H1 (cell line): ENCODE measurements at regions not wholly inside any gene's neighbourhood (a gene's known extent, or its start where the extent isn't known, plus 50 kb on each side); places are given as distances from the start of the nearest gene placed in this dataset.

Experiments
- BRCA1 ChIP-seq: IDR thresholded peaks from 2 replicates; pipeline ENCODE4 v1.6.1; 2012; ENCODE audit warnings: low read depth, low read length, improper control_type of control experiment
- CHD2 ChIP-seq: IDR thresholded peaks from 2 replicates; pipeline ENCODE4 v1.6.1; 2012; ENCODE audit warnings: low read length, improper control_type of control experiment
- CTCF ChIP-seq, 3 experiments: IDR thresholded peaks; 1 replicate in 2 of 3; 2 replicates in 1 of 3; pipeline versions ENCODE4 v1.5.1 to v1.6.1; 2011; ENCODE audit warnings: low read length in 3 of 3, mild to moderate bottlenecking in 3 of 3, inconsistent platforms in 2 of 3, low read depth in 1 of 3, moderate library complexity in 1 of 3; ENCODE audit not compliant: insufficient read depth in 1 of 3; ENCODE audit errors: control extremely low read depth in 1 of 3
- EP300 ChIP-seq, 2 experiments: IDR thresholded peaks; 1 replicate in 1 of 2; 2 replicates in 1 of 2; pipeline ENCODE4 v1.6.1; 2011 to 2012; ENCODE audit warnings: low read depth in 2 of 2, low read length in 2 of 2, mild to moderate bottlenecking in 2 of 2, borderline replicate concordance in 1 of 2, inconsistent platforms in 1 of 2, moderate library complexity in 1 of 2
- EZH2 ChIP-seq: fragments of 200-600 bp; sonication (generic); IDR thresholded peaks from 2 replicates; pipeline ENCODE4 v1.7.1; 2012; ENCODE audit warnings: low read depth, mild to moderate bottlenecking, moderate library complexity, low read length, inconsistent platforms; ENCODE audit not compliant: severe bottlenecking
- MAX ChIP-seq: IDR thresholded peaks from 2 replicates; pipeline ENCODE4 v1.6.1; 2012; ENCODE audit warnings: inconsistent platforms
- POLR2A ChIP-seq, 2 experiments: IDR thresholded peaks; 1 replicate in 1 of 2; 2 replicates in 1 of 2; pipeline ENCODE4 v1.6.1; 2011; ENCODE audit warnings: low read depth in 2 of 2, low read length in 2 of 2, mild to moderate bottlenecking in 2 of 2; ENCODE audit errors: control extremely low read depth in 1 of 2
- POLR2AphosphoS5 ChIP-seq: IDR thresholded peaks from 2 replicates; pipeline ENCODE4 v1.6.1; 2011; ENCODE audit warnings: low read depth, low read length
- RFX5 ChIP-seq: IDR thresholded peaks from 2 replicates; pipeline ENCODE4 v1.6.1; 2011; ENCODE audit warnings: low read depth, low read length, improper control_type of control experiment, borderline replicate concordance
- SIN3A ChIP-seq, 2 experiments: IDR thresholded peaks in 1 of 2; conservative IDR thresholded peaks in 1 of 2; 2 replicates each; pipeline ENCODE4 v1.6.1; 2011 to 2012; ENCODE audit warnings: low read length in 2 of 2, improper control_type of control experiment in 1 of 2, low read depth in 1 of 2, mild to moderate bottlenecking in 1 of 2
- SUZ12 ChIP-seq: fragments of 200-600 bp; sonication (generic); IDR thresholded peaks from 2 replicates; pipeline ENCODE4 v1.6.1; 2012; ENCODE audit warnings: mild to moderate bottlenecking, inconsistent platforms, low read length, moderate library complexity, mixed read lengths
- TF ChIP-seq, protein P1 (sequence below): IDR thresholded peaks from 2 replicates; pipeline ENCODE4 v1.6.1; 2011; ENCODE audit warnings: low read length, improper control_type of control experiment

- TF ChIP-seq CTCF (IDR thresholded peaks at IDR 0.05; ENCODE audit: control extremely low read depth in 1 of 3, insufficient read depth in 1 of 3, low read depth in 1 of 3, low read length in 3 of 3) (no peak), CHD2 (no peak), SUZ12 (no peak), EZH2 (no peak), POLR2AphosphoS5 (no peak), SIN3A (conservative IDR thresholded peaks at IDR 0.05 in 1 of 2, IDR thresholded peaks at IDR 0.05 in 1 of 2; ENCODE audit: low read depth in 1 of 2, low read length in 2 of 2) (no peak), POLR2A (IDR thresholded peaks at IDR 0.05; ENCODE audit: control extremely low read depth in 1 of 2, low read depth in 2 of 2, low read length in 2 of 2) (no peak), RFX5 (no peak), EP300 (IDR thresholded peaks at IDR 0.05; ENCODE audit: borderline replicate concordance in 1 of 2, low read depth in 2 of 2, low read length in 2 of 2) (no peak), MAX (no peak), BRCA1 (no peak)
- TF ChIP-seq, protein P1, sequence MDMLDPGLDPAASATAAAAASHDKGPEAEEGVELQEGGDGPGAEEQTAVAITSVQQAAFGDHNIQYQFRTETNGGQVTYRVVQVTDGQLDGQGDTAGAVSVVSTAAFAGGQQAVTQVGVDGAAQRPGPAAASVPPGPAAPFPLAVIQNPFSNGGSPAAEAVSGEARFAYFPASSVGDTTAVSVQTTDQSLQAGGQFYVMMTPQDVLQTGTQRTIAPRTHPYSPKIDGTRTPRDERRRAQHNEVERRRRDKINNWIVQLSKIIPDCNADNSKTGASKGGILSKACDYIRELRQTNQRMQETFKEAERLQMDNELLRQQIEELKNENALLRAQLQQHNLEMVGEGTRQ, result no peak
Measured at GRCh38 chr10:3861795-3862194, 76.8 kb upstream of the KLF6 start.
